CMK (cell line): ENCODE measurements at regions not wholly inside any gene's neighbourhood (a gene's known extent, or its start where the extent isn't known, plus 50 kb on each side); places are given as distances from the start of the nearest gene placed in this dataset.
"Not testable (repeated sequence)": the region's sequence is repeated elsewhere in the genome, so short reads cannot be mapped to it uniquely, and the experiment has no call there.

Experiments used
- DNase-seq: peaks from one replicate; pipeline ENCODE4 v3.0.0-alpha.2; 2010; ENCODE audit warnings: low read depth

- no peak for DNase-seq
Measured at GRCh38 chr5:145105384-145105783, 729.8 kb downstream of the PRELID2 start.

GRCh38 chr5:145104106-145104505 lies 731.0 kb downstream of the PRELID2 start:
- no peak for DNase-seq

GRCh38 chr5:145101246-145101645 lies 733.9 kb downstream of the PRELID2 start:
- DNase-seq, result no peak

GRCh38 chr5:145090115-145090514 lies 745.0 kb downstream of the PRELID2 start:
- DNase-seq, result no peak

- no peak for DNase-seq
Measured at GRCh38 chr5:145084834-145085233, 750.3 kb downstream of the PRELID2 start.

GRCh38 chr5:145077028-145077427 lies 758.1 kb downstream of the PRELID2 start:
- DNase-seq, result no peak

GRCh38 chr5:145076040-145076439 lies 759.1 kb downstream of the PRELID2 start:
- DNase-seq, result no peak

GRCh38 chr5:145072889-145073288 lies 762.3 kb downstream of the PRELID2 start:
- no peak for DNase-seq

GRCh38 chr5:145068721-145069120 lies 766.4 kb downstream of the PRELID2 start:
- no peak for DNase-seq

- DNase-seq, result no peak
Measured at GRCh38 chr5:145062280-145063062, 772.7 kb downstream of the PRELID2 start.

- no peak for DNase-seq
Measured at GRCh38 chr5:145056800-145057199, 778.3 kb downstream of the PRELID2 start.

- no peak for DNase-seq
Measured at GRCh38 chr5:145050181-145050580, 785.0 kb downstream of the PRELID2 start.

- no peak for DNase-seq
Measured at GRCh38 chr5:145044970-145045369, 790.2 kb downstream of the PRELID2 start.

- no peak for DNase-seq
Measured at GRCh38 chr5:145028626-145029025, 806.5 kb downstream of the PRELID2 start.

- no peak for DNase-seq
Measured at GRCh38 chr5:145027286-145027685, 807.9 kb downstream of the PRELID2 start.

GRCh38 chr5:145025775-145026174 lies 809.4 kb downstream of the PRELID2 start:
- no peak for DNase-seq

- DNase-seq, result no peak
Measured at GRCh38 chr5:145015146-145015545, 820.0 kb downstream of the PRELID2 start.

- DNase-seq, result no peak
Measured at GRCh38 chr5:145014109-145014508, 821.0 kb downstream of the PRELID2 start.

- DNase-seq, result no peak
Measured at GRCh38 chr5:145010834-145011233, 824.3 kb downstream of the PRELID2 start.

- no peak for DNase-seq
Measured at GRCh38 chr5:145008876-145009530, 826.1 kb downstream of the PRELID2 start.

GRCh38 chr5:144994356-144994755 lies 823.7 kb downstream of the KCTD16 start:
- not testable (repeated sequence) for DNase-seq

GRCh38 chr5:144983101-144983500 lies 812.4 kb downstream of the KCTD16 start:
- DNase-seq, result no peak

GRCh38 chr5:144979516-144980264 lies 809.0 kb downstream of the KCTD16 start:
- DNase-seq, result no peak
